Inflammatory macrophage treated with lipopolysaccharide for 1 hour (primary cell): ENCODE measurements at regions not wholly inside any gene's neighbourhood (a gene's known extent, or its start where the extent isn't known, plus 50 kb on each side); places are given as distances from the start of the nearest gene placed in this dataset.

Experiments
- DNase-seq, 2 donors: peaks; one replicate each; pipeline ENCODE4 v3.0.0-alpha.2; 2020 to 2022

DNA sequence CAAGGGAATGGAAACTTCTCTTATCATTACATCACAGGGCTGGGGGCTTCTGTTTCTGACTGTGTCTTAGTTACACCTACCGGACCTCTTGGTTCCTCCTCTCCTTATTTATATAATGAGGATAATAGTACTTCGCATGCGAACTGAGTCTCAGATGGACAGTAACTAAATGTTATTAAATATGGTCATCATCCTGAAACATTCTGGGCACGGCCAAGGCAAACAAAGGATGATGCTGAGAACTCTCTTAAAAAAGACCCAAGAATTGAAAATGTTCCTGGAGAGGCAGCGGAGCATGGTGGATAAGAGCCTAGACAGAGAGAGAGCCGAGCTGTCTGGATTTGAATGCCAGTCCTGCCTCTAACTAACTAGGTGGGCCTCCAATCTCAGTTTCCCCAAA, 119.8 kb upstream of the SASH1 start:
- no peak for DNase-seq

DNA sequence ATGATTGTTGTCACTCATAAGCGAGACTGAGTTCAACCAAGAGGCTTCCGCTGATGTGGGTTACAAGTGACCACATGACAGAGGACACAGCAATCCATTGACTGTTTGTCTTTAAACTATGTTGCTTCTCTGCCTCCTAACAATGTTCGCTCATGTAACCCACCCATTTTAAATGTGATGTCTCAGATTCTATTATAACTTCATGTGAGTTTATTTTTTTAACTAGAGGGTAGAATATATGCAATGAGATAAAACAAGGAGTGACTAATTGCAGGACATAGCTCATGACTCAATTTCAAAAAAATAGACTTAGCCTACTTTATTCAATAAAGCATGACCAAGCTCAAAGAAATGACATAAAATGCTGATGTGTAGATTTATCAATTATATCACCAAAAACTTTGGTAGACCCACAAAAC, 119.2 kb upstream of the SASH1 start:
- no peak for DNase-seq

- DNase-seq, result no peak
Measured at GRCh38 chr6:148225871-148226270, 116.8 kb upstream of the SASH1 start.

DNA sequence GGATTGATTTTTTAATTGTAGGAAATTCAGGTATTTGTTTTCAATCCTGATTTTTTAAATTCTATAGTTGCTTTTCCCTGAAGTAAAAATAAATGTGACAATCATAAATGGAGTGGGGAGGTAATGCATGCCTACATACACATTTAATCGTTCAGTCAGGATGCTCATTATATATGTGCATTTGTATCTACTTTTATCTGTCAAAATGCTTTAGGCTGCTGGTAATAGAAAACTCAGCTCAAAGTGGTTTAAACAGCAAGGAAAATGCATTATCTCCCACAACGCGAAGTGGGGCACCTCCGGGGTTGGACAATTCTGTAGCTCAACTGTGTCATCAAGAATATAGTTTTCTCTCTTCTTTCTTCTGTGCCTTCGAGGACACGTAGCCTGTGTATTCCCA, 116.4 kb upstream of the SASH1 start:
- no peak for DNase-seq

GRCh38 chr6:148231572-148231971, 111.1 kb upstream of the SASH1 start:
- DNase-seq, result no peak

DNA sequence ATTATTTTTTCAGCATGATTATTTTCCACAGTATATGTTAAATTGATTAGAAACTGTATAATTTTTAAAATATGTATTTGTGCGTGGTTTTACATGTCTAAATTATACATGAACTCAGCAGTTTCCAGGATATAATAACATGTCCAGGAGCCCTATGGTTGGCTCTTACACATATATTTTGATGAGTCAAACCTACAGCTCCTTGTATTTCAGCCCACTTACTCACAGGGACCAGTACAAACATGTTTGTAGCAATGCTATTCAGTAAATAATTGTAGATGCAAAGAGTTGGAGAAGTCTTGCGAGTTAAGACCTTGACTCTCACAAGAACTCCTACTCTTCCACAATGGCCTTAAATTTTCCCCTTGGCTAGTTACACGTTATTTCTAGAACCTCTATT, 107.2 kb upstream of the SASH1 start:
- DNase-seq, result no peak

DNA sequence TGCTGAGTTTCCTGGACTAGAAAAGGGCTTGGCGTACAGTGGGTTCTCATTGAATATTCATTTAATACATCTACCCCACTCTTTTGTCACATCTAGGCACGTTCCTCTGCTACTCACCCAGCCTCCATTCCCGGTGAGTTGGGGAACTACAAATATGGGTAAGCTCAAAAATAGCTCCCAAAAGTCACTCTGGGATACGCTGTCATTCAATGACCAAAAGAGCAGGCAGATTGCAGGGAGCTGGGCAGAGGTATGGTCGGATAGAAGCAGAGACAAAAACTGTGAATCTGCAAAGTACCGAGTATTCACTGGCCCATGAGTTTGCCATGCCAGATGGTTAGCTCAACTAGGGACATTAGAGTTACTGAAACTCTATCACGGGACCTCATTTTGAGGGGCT, 103.9 kb upstream of the SASH1 start:
- DNase-seq, result no peak

GRCh38 chr6:148239215-148239614, 103.4 kb upstream of the SASH1 start:
- DNase-seq, result no peak

- DNase-seq, result no peak
Measured at GRCh38 chr6:148239801-148240460, 102.7 kb upstream of the SASH1 start.

GRCh38 chr6:148240461-148240840, 102.2 kb upstream of the SASH1 start:
- DNase-seq, result no peak

DNA sequence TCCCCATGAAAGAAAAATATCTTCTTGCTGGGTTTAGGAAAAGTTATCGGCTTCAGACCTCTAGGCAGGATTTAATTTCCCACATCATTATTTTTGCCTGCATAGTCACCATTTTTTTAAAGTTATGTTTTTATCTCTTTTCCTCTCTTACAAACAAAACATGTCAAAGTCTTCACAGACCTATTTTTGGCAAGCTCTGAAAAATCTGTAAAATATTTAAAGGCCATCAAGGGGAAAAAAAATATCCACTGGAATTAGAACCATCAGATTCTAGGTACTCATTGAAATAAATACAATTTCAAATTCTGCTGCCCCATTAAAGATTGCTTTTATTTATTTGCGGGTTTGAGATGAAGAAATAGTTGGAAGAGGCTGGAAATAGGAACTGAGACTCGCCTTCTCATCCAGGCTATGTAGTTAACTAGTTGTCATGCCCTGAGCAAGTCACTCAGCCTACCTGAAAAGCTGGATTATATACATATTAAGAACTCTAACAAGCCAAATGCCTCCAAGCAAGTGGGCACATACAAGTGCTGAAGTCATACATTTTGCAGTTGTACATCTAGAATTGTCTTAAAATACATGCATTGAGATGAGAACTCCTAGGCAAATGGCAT, 101.7 kb upstream of the SASH1 start:
- DNase-seq, result no peak

- DNase-seq, result no peak
Measured at GRCh38 chr6:148242180-148242579, 100.5 kb upstream of the SASH1 start.

DNA sequence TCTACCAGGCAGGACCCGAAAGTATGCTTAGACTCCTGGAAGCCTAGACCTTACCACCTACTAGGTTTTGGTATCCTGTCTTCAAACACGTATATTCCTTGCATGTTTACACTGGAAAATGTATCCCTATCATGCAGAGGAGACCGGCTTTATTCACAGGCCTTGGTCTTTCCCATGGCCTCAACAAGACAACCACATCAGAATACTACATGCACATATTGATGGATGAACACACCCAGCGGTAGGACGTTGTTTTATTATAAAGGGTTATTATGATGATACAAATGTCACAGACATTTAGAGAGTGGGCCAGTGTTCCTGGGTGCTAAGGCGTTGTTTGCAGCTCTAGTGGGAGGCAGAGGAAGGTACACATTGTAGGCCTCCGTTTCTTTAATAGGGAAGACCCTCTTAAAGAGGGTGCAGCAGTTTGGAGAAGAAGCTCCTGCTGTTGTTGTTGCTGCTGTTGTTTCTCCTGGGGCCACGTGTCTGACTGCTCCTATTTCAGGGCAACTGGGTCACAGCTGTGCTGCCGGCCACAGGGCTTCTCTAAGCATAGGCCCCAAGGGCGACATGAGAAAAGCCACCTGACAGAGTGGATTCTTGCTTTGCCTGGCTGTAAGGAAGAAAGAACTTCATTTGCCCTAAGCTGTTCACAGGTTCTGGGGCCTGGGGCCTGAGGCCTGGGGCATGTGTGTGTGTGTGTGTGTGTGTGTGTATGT, 98.3 kb upstream of the SASH1 start:
- no peak for DNase-seq

DNA sequence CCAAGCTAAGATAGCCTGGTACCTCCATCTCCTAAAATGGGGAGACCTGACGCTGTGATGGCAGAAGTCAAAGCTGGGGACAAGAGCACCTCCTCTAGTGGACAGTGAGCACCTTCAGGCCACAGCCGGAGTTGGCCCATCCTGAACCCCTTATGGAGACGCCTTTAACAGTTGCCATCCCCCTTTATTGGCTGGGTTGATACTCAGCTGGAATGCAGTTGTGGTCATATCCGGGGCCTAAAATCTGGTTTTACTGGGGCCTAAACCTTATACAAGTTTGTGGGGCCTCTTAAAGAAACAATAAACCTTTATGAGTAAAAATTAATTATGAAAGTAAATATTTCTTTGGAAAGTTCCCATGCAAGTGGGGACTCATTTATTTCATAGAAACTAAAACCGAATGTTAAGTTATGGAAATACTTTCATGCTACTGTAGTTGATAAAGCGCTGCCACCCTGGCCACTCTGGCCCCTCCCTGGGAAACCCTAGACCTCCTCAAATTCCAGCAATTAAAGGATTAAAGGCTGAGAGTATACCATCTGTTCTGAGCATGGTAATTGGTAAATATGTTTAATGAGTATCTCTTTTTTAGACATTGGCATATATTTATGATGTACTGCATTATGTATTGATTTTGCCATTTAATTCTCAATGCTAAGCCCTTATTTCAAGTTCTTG, 95.1 kb upstream of the SASH1 start:
- no peak for DNase-seq

DNA sequence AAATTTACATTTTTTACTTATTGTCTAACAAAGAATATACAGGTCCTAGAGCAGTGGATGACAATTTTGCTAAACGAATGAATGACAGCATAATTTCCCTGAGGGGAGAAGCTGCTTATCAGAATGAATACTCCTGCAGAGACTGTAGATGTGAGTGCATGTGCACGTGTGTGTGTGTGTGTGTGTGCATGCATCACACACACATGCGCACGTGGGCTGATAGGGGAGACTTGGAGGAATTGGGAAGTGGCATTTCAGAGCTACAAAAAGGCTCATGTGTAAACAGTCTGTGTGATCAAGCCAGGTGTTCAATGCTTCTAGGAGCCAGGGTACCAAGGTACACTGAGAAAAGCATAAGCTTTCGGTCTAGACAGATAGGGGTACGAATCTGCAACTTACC, 93.5 kb upstream of the SASH1 start:
- no peak for DNase-seq

GRCh38 chr6:148249679-148250375, 92.8 kb upstream of the SASH1 start:
- DNase-seq, result no peak

DNA sequence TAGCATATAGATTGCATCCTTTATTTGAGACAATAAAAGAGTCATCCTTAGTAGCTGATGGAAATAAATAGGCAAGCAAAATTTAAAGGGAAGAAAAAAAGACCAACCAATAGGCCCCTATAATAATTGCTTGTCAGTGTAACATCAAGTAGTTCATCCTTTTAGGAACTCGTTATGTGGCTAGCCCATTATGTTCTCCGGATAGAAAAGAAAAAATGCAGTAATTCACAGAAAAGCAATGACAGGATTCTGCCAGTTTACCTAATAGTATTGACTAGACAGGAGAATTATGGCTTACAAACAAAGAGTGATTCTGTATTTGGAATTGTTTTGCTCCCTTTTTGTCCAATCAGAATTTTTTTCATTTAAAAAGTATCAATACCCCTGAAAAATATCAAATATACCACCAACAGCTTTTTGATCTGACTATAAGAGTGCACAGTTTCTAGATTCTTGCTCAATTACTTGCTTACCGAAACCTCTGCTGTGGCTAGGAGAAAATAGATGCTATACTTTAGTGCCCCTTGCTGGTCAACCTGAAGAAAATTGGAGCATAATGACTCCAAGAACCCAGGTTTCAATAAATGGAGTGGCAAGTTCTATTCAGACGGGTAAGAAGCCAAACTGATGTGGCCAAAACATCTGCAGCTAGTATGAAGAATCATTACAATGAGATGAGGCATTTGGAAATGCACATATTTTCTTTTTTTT, 91.5 kb upstream of the SASH1 start:
- no peak for DNase-seq

- no peak for DNase-seq
Measured at GRCh38 chr6:148251891-148252290, 90.7 kb upstream of the SASH1 start.

GRCh38 chr6:148257810-148258209, 84.8 kb upstream of the SASH1 start:
- DNase-seq, result no peak

DNA sequence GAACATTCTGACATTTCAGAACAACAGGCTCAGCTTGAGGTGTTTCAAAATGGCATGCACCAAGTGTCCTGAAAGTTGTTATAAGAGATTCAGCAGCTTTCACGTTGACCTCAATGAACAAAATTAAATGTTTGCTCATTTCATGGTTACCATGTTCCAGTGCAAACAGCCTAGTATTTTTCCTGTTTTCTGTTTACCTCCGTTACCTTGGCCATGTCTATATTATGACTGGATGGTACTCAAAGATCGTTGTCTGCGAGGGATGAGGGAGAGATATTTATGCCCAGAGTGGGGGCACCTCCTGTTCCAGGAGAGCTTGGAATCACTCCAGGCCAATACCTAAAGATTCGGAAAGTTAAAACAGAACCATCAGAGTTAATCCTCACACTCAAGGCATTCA, 83.8 kb upstream of the SASH1 start:
- DNase-seq, result no peak

- DNase-seq, result no peak
Measured at GRCh38 chr6:148261470-148261869, 81.2 kb upstream of the SASH1 start.

GRCh38 chr6:148263010-148263409, 79.6 kb upstream of the SASH1 start:
- DNase-seq, result no peak

GRCh38 chr6:148263961-148264360, 78.7 kb upstream of the SASH1 start:
- DNase-seq, result no peak
